ENCODE measurements at regions not wholly inside any gene's neighbourhood (a gene's known extent, or its start where the extent isn't known, plus 50 kb on each side); places are given as distances from the start of the nearest gene placed in this dataset.
"Not testable (repeated sequence)": the region's sequence is repeated elsewhere in the genome, so short reads cannot be mapped to it uniquely, and the experiment has no call there.

- intact Hi-C loops (cut with DNase I); ATAC-seq (ENCODE audit: poor library complexity); DNase-seq: not testable (repeated sequence)
These were observed 293.9 kb downstream of the SI start for GRCh38 chr3:164784407-164784806.

- no peak for ATAC-seq (ENCODE audit: poor library complexity)
- intact Hi-C loops (cut with DNase I) = no loop called here
- no peak for DNase-seq
These were observed 296.5 kb downstream of the SI start for GRCh38 chr3:164781755-164782154.

DNA sequence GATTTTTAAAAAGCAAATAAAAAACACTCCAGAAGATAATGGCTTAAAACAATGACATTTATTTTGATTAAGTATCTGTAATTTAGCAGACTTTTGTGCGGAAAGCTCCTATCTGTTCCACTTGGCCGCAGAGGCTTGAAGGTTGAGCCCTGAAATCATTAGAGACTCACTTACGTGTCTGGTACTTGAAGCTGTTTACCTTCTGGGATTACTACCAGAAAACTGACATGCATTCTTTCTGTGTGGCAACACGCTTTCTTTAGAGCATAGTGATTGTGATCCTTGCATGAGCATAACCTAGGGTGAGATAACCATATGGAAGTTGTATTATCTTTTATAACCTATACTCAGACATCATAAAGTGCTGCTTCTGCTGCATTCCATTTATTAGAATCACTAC lies 298.5 kb downstream of the SI start:
- DNase-seq (no peak), ATAC-seq (ENCODE audit: poor library complexity) (no peak)
- intact Hi-C loops (cut with DNase I) = no loop called here

DNA sequence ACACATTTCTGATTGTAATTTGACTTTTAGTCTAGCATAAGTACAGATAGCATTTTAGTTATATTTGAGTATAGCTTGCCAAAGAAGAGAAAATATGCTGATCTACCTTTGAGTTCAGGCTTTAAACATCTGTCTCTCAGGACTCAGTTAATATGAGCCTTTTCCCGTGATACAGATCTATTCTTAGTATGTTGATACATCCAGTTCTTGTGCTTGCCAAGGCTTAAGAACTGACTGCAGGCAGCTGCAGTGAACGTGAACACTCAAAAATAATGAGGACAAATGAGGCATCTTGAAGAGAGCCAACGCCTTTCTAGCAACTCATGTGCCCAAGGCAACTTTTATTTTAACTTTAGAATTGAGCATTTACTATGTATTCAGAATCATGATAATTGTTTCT lies 325.5 kb downstream of the SI start:
- DNase-seq (no peak), ATAC-seq (ENCODE audit: poor library complexity) (no peak)
- intact Hi-C loops (cut with DNase I) = no loop called here

DNA sequence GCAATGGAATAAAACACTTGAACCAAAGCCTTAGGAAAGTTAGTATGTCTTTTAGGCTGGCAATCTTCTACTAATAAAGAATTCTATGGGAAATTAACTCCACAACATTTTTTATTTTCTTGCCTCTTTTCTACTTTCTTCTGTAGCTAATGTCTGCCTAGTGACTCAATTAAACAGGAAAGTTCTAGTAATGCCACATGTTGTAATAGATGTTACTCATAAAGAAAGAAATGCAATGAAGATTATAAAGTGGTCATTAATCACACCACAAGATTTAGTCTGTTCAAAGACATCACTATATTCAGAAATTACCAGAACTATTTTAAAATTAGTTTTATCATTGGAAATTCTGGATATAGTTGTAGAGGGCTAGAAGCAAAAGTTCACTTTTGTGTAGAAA lies 329.7 kb downstream of the SI start:
- no peak for DNase-seq
- ATAC-seq (ENCODE audit: poor library complexity) = no peak
- intact Hi-C loops (cut with DNase I) = no loop called here

DNA sequence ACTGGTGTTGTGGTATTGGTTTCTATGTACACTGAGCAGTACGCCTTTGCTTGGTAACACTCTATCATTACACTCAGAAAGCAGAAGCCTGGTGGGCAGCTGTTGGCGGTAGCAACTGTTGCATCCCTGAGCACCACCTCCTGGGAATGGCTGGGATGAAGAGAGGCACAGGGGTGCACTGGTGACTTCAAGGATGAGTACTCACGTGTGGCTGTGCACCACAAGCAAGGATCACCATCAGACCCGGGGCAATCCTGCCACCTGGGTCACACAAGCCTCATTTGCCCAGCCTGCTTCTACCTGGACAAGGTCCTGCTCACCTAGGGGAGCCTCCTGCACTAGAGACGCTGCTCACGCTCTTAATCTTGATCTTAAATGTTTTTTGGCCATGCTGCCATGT lies 336.4 kb downstream of the SI start:
- intact Hi-C loops (cut with DNase I) = no loop called here
- ATAC-seq (ENCODE audit: poor library complexity) = no peak

GRCh38 chr3:164737174-164737573 lies 341.1 kb downstream of the SI start:
- ATAC-seq (ENCODE audit: poor library complexity) (no peak), DNase-seq (no peak)
- intact Hi-C loops (cut with DNase I) = no loop called here

More for the DNA sequence above, 336.4 kb downstream of the SI start:
- DNase-seq = no peak

DNA sequence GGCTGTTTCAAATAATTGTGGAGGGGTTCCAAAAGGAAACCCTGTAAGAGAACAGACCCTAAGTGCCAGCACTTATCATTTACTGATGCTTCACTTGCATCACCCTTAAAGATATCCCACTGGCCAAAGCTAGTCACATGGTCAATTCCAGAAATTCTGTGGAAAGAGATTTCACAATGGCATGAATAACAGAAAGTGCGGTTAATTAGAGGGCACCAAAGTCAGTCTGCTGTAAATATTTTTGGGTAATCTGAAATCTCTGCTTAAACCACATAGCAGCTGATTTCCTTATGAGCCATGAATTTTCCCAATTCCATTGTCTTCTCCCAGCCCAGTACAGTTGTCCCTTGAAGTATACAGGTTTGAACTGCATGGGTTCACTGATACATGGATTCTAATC lies 346.1 kb downstream of the SI start:
- DNase-seq (no peak), ATAC-seq (ENCODE audit: poor library complexity) (no peak)
- intact Hi-C loops (cut with DNase I) = no loop called here

- intact Hi-C loops (cut with DNase I) = no loop called here
- ATAC-seq (ENCODE audit: poor library complexity) (no peak), DNase-seq (no peak)
These were observed 347.4 kb downstream of the SI start for GRCh38 chr3:164730815-164731360.

- DNase-seq (no peak), ATAC-seq (ENCODE audit: poor library complexity) (no peak)
- intact Hi-C loops (cut with DNase I) = no loop called here
These were observed 354.9 kb downstream of the SI start for GRCh38 chr3:164723396-164723795.

DNA sequence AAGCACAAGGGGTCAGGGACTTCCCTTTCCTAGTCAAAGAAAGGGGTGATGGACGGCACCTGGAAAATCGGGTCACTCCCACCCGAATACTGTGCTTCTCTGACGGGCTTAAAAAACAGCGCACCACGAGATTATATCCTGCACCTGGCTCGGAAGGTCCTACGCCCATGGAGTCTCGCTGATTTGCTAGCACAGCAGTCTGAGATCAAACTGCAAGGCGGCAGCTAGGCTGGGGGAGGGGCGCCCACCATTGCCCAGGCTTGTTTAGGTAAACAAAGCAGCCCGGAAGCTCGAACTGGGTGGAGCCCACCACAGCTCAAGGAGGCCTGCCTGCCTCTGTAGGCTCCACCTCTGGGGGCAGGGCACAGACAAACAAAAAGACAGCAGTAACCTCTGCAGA lies 375.5 kb downstream of the SI start:
- intact Hi-C loops (cut with DNase I); DNase-seq; ATAC-seq (ENCODE audit: poor library complexity): not testable (repeated sequence)

- ATAC-seq (ENCODE audit: poor library complexity) = no peak
- intact Hi-C loops (cut with DNase I) = no loop called here
- no peak for DNase-seq
These were observed 390.4 kb downstream of the SI start for GRCh38 chr3:164687902-164688301.

- DNase-seq (no peak), ATAC-seq (ENCODE audit: poor library complexity) (no peak)
- intact Hi-C loops (cut with DNase I) = no loop called here
These were observed 391.1 kb downstream of the SI start for GRCh38 chr3:164687211-164687610.

DNA sequence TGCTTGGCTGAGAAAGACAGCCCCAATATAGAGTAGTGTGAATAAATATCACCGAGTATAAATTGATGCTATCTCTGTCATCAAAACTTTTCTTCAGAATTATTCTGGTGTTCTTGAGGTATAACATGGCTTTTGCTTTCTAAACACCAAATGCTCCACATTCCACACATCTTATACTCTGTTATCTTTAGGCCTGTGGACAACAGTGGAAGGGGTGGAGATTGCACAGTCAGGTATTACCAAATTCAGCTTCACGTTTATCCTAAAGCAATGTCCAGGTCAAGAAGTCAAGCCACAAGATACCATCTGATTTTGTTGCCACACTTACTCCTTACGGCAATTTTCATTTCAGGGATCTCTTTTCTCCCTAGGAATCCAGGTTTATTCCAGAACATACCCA lies 394.8 kb downstream of the SI start:
- no peak for ATAC-seq (ENCODE audit: poor library complexity)
- no peak for DNase-seq
- intact Hi-C loops (cut with DNase I) = no loop called here

DNA sequence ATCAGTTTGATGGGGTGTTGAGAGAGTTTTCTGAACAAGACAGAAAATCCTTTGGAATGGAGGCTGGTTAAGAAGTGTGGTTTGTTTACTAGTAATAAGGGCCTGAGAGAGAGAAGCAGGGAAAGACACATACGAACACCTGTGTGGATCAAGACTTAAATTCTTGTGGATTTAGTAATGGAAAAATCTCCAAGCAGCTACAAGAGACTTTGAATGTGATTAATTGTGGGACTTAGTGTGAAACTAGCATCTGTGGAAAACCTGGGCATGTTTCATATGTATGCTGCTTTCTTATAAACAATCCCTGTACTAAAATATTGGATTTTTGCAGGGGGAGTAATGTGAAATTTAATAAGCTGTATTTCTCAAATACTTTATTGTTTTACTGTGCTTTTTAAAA lies 399.1 kb downstream of the SI start:
- intact Hi-C loops (cut with DNase I) = no loop called here
- no peak for ATAC-seq (ENCODE audit: poor library complexity)
- no peak for DNase-seq

- no peak for DNase-seq
These were observed 401.0 kb downstream of the SI start for GRCh38 chr3:164677317-164677716.

DNA sequence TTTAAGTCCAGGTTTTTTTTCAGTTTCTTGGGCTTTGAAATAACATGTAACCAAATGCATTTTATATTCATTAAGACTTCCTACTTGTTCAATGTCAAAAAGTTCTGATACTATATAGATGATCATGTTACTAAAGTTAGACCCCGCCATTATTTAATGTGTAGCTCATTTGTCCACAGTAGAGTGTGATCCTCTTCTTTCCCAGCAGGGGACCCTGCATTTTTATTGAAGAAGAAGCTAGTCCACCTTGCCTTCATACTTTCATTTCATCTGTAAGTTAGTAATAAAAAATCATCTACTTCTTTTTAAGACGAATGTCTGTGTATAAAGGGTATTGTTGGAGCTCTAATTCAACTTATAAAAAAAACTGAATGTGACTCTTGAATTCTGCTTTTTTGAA lies 404.6 kb downstream of the SI start:
- ATAC-seq (ENCODE audit: poor library complexity) (no peak), DNase-seq (no peak)
- intact Hi-C loops (cut with DNase I) = no loop called here

More at GRCh38 chr3:164677317-164677716, 401.0 kb downstream of the SI start:
- intact Hi-C loops (cut with DNase I) = no loop called here
- no peak for ATAC-seq (ENCODE audit: poor library complexity)

DNA sequence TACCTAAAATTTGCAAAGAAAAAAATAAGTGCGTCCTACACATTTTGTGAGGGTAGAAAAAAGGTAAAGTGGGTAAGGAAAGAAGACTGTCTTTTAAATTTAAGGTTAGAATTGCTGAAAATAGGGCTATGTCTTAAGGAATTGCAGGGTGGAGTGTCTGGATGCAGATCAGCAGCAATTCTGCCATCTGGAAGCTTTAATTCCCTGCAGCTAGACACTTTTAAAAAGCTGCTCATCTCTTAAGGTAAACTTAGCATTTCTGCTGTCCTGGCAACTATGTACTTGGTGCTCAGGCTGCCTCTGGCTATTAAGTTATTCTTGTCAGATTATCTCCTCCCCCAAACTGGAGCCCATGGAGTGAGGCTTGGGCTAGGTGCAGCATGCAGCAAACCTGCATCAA lies 420.2 kb downstream of the SI start:
- intact Hi-C loops (cut with DNase I) = no loop called here
- no peak for ATAC-seq (ENCODE audit: poor library complexity)

DNA sequence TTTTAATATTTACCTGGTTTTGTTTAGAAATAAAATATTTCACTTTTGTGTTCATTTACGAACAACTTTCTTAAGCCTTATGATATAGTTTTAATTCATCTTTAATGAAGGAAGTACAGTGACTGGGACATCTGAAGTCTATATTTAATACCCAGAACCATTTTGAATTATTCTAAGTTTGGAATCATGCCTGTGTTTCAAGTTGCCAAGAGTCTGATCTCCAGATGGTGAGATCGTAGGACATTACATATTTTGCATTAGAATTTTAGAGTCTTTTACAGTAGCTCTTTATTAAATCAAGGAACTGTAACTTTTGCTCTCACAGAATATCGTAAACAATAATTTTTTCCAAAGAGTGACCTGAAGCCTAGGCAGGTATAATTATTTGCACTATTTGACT lies 420.7 kb downstream of the SI start:
- ATAC-seq (ENCODE audit: poor library complexity) (no peak), DNase-seq (no peak)
- intact Hi-C loops (cut with DNase I) = no loop called here

More for the DNA sequence above, 420.2 kb downstream of the SI start:
- no peak for DNase-seq

GRCh38 chr3:164655462-164655861 lies 422.8 kb downstream of the SI start:
- ATAC-seq (ENCODE audit: poor library complexity) = no peak
- DNase-seq = no peak
- intact Hi-C loops (cut with DNase I) = no loop called here

DNA sequence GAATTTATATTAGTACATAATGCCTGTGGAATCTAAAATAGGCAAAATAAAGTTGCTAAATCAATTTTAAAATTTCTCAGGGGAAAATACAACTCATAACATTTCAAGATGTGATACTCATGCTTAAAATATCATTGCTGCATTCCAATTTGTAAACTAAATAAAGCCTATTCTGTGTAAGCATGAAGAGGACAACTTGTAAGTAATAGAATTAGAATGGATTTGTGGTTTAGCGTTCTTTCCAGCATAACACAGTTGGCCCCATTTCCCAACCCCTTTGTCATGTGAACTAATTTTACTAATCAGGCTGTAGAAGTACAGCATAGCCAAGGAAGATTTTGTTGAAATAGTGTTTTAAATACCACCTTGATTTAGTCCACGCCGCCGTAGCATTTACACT lies 437.2 kb downstream of the SI start:
- DNase-seq = no peak
- intact Hi-C loops (cut with DNase I) = no loop called here
- ATAC-seq (ENCODE audit: poor library complexity) = no peak
